Thyroid gland (tissue), 4 donors: ENCODE measurements at regions not wholly inside any gene's neighbourhood (a gene's known extent, or its start where the extent isn't known, plus 50 kb on each side); places are given as distances from the start of the nearest gene placed in this dataset.

ENCODE experiments used
- DNase-seq, 2 donors: peaks; one replicate each; pipeline ENCODE4 v3.0.0-alpha.2; 2019
- H3K27ac ChIP-seq, 3 donors: fragments of 200-600 bp; sonication (generic); 1 replicate in 2 of 3; 2 replicates in 1 of 3; pipeline ENCODE4 v1.5.1; 2016 to 2019; ENCODE audit warnings: mild to moderate bottlenecking in 1 of 3, moderate library complexity in 1 of 3
- H3K27me3 ChIP-seq: fragments of 200-600 bp; sonication (generic); one replicate; pipeline ENCODE4 v1.5.1; 2019
- H3K36me3 ChIP-seq, 2 donors: fragments of 200-600 bp; sonication (generic); one replicate each; pipeline ENCODE4 v1.5.1; 2016 to 2019
- H3K4me1 ChIP-seq, 2 donors: fragments of 200-600 bp; sonication (generic); one replicate each; pipeline ENCODE4 v1.5.1; 2017 to 2019
- H3K4me3 ChIP-seq, 3 donors: fragments of 200-600 bp; sonication (generic); replicated peaks in 1 of 3; 1 replicate in 2 of 3; 2 replicates in 1 of 3; pipeline ENCODE4 v1.5.1; 2016; ENCODE audit warnings: mild to moderate bottlenecking in 1 of 3
- H3K9me3 ChIP-seq: fragments of 200-600 bp; sonication (generic); one replicate; pipeline ENCODE4 v1.5.1; 2017
- POLR2A ChIP-seq, 2 donors: fragments of 450-650 bp; IDR thresholded peaks; one replicate each; pipeline ENCODE4 v1.6.1; 2017; ENCODE audit warnings: antibody characterized with exemption in 2 of 2, mild to moderate bottlenecking in 2 of 2, moderate library complexity in 1 of 2
- WGBS, 2 donors: methylation state at CpG; one replicate each; pipeline ENCODE4 v1.1.5; 2017; 5-methylcytosine and 5-hydroxymethylcytosine counted together
- intact Hi-C: fragments of 100-400 bp; cut with DNase I; formaldehyde crosslinking; loops from one replicate; pipeline ENCODE4 v1.15.1; 2023
- TF ChIP-seq, protein P1 (sequence below), 6 experiments: fragments of 200-600 bp in 3 of 6; fragments of 450-650 bp in 3 of 6; sonication (generic) in 3 of 6; IDR thresholded peaks; one replicate each; pipeline ENCODE4 v1.5.1; 2016 to 2019; ENCODE audit warnings: antibody characterized with exemption in 6 of 6, mild to moderate bottlenecking in 2 of 6, inconsistent platforms in 1 of 6, moderate library complexity in 1 of 6

DNA sequence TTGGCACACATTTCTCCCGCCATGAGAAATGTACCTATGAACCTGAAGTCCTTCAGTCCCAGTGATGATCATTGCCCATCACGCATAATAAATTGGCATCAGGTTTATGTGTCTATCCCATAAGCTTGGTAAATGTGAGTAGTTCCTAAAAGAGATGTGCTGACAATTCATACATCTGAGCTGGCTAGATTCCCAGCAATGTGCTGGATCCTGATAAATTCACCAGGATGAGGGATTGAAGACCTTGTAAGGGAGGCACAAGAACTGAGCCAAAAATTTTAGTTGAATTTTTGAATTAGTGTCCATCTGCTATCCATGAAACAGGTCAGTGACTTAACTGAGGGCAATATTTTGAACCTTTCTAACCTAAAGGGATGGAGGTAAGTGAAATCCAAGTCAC, 267.9 kb upstream of the CITED2 start:
- Histone ChIP-seq H3K27me3 (no peaks in the 10 kb centered on the region), H3K9me3 (no peaks in the 10 kb centered on the region), H3K36me3 (no peaks in the 10 kb centered on the region), H3K27ac (no peak overlapping the region), H3K4me1 (no peaks in the 10 kb centered on the region), H3K4me3 (no peak overlapping the region)
- intact Hi-C loops, result no loop called here
- TF ChIP-seq, protein P1, sequence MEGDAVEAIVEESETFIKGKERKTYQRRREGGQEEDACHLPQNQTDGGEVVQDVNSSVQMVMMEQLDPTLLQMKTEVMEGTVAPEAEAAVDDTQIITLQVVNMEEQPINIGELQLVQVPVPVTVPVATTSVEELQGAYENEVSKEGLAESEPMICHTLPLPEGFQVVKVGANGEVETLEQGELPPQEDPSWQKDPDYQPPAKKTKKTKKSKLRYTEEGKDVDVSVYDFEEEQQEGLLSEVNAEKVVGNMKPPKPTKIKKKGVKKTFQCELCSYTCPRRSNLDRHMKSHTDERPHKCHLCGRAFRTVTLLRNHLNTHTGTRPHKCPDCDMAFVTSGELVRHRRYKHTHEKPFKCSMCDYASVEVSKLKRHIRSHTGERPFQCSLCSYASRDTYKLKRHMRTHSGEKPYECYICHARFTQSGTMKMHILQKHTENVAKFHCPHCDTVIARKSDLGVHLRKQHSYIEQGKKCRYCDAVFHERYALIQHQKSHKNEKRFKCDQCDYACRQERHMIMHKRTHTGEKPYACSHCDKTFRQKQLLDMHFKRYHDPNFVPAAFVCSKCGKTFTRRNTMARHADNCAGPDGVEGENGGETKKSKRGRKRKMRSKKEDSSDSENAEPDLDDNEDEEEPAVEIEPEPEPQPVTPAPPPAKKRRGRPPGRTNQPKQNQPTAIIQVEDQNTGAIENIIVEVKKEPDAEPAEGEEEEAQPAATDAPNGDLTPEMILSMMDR (IDR thresholded peaks at IDR 0.05), result no peak
- no peak for TF ChIP-seq POLR2A (IDR thresholded peaks at IDR 0.05)
- WGBS, 2 donors, result 46 to 79% methylated on average over 2 of the region's 2 CpGs
- no peak for DNase-seq

DNA sequence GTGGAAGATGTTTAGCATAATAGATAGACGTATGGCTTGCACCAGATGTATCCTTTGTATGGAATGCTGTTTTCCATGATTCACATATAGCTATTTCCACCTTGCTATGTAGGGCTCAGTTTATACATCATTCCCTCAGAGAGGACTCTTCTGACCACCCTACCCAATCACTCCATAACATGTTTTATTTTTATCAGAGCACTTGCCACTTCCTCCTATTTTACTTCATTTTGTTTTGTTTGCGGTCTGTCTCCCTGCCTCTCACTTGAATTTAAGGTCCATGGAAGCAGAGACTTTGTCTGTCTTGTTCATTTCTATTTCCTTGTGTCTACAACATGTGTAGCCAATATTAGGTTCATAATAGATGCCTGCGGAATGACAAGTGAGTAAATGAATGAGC, 266.9 kb upstream of the CITED2 start:
- DNase-seq, result no peak
- Histone ChIP-seq H3K27ac (no peak overlapping the region), H3K4me1 (no peaks in the 10 kb centered on the region), H3K9me3 (no peaks in the 10 kb centered on the region), H3K36me3 (no peaks in the 10 kb centered on the region), H3K4me3 (no peak overlapping the region), H3K27me3 (no peaks in the 10 kb centered on the region)
- intact Hi-C loops, result no loop called here
- WGBS, 2 donors, result 82 to 92% methylated on average over 3 of the region's 3 CpGs
- TF ChIP-seq, protein P1 (IDR thresholded peaks at IDR 0.05), result no peak
- no peak for TF ChIP-seq POLR2A (IDR thresholded peaks at IDR 0.05)

DNA sequence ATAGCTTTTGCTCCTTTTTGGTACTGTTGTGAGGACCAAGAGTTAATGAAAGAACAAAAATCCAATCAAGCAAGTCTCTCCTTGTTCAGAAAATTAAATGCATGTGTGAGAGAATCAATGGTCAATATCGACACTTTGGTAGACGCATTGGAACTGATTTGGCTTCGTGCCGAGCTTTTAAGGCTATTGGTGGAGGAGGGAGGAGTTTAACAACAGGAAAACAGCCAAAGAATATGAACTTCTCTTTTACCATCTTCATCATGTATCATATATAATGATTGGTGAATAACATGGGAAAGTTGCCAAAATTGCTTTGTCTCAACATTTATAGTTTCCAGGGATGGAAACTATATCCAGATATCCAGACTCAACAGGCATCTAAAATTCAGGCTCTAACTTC, 266.5 kb upstream of the CITED2 start:
- WGBS, 2 donors, result 75 to 85% methylated on average over 4 of the region's 4 CpGs
- H3K4me3 ChIP-seq, result no peak overlapping the region
- H3K36me3 ChIP-seq, result no peaks in the 10 kb centered on the region
- TF ChIP-seq POLR2A (IDR thresholded peaks at IDR 0.05), result no peak
- TF ChIP-seq, protein P1 (IDR thresholded peaks at IDR 0.05), result no peak
- H3K27me3 ChIP-seq, result no peaks in the 10 kb centered on the region
- no peaks in the 10 kb centered on the region for H3K4me1 ChIP-seq
- no peak for DNase-seq
- no peak overlapping the region for H3K27ac ChIP-seq
- intact Hi-C loops, result no loop called here
- H3K9me3 ChIP-seq, result no peaks in the 10 kb centered on the region

DNA sequence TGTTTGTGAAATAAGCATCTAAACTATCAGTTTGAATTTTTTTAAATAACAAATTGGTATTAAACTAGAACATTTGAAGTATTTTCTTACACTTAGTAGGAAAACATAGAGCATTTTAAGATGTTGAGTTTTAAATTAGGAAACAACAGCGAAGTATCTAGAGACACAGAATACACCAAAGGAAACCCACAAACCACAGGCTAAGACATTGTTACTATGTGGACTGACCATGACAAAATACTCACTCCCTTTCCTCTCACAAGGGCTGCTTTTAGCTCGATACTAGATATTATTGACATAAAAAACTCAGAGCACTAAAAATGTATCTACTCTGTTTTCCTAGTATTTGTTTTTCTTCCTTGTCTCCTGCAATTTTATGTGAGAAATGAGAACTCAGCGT, 266.0 kb upstream of the CITED2 start:
- no peaks in the 10 kb centered on the region for H3K4me1 ChIP-seq
- no peaks in the 10 kb centered on the region for H3K36me3 ChIP-seq
- H3K27me3 ChIP-seq, result no peaks in the 10 kb centered on the region
- no peak overlapping the region for H3K4me3 ChIP-seq
- no peaks in the 10 kb centered on the region for H3K9me3 ChIP-seq
- no peak for DNase-seq
- no peak for TF ChIP-seq POLR2A (IDR thresholded peaks at IDR 0.05)
- TF ChIP-seq, protein P1 (IDR thresholded peaks at IDR 0.05), result no peak
- intact Hi-C loops, result no loop called here
- no peak overlapping the region for H3K27ac ChIP-seq
- WGBS, 2 donors, result 82 to 88% methylated on average over 3 of the region's 3 CpGs

DNA sequence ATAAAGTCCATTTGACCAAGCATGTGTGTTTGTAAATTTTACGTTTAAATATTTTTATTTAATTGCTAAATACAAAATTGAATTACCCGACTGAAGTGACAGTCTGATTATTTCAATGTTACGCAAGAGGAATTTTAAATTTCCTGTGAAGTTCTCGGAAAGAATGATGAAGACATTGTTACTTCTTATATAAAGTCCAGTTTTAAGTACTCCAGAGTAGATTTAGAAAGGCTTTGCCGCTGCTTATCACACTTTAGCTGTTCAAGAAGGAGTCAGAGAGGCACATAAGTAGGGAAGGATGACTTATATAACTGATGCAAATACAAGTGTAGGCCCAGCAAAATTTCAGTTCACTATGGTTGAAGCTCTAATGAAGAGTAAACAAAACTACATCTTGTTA, 265.1 kb upstream of the CITED2 start:
- no peak overlapping the region for H3K27ac ChIP-seq
- intact Hi-C loops, result no loop called here
- no peaks in the 10 kb centered on the region for H3K4me1 ChIP-seq
- no peak for DNase-seq
- TF ChIP-seq, protein P1 (IDR thresholded peaks at IDR 0.05), result no peak
- no peak for TF ChIP-seq POLR2A (IDR thresholded peaks at IDR 0.05)
- no peaks in the 10 kb centered on the region for H3K36me3 ChIP-seq
- no peak overlapping the region for H3K4me3 ChIP-seq
- 93 to 95% methylated on average over 5 of the region's 5 CpGs for WGBS, 2 donors
- H3K9me3 ChIP-seq, result no peaks in the 10 kb centered on the region
- no peaks in the 10 kb centered on the region for H3K27me3 ChIP-seq
